ENCODE measurements at regions not wholly inside any gene's neighbourhood (a gene's known extent, or its start where the extent isn't known, plus 50 kb on each side); places are given as distances from the start of the nearest gene placed in this dataset.
A peak's percentile ranks its signal among the peaks of the same experiment; 100 is the strongest.

DNA sequence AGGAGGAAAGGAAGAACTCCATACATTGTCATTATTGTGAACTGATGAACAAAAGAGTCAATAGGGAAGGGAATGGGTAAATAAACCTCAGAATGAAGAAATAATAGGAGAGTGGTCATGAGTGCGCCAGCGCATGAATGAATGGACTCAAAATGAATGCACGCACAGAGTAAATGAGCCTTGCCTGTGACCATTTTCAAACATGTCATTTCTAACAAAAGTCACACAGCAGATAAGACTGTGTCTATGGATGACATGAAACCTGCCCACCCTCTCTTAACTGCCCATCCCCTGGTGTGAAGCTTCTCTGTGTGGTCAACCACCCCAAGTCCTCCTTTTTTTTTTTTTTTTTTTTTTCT is 121.1 kb upstream of the TEX51 start:
- Mint-ChIP-seq H3K36me3 (ENCODE audit: low read depth) (no peaks in the 10 kb centered on the region), H3K4me1 (peaks cover 19% of the 10 kb centered on the region), H3K9me3 (no peaks in the 10 kb centered on the region), H3K4me3 (peak overlapping the region; percentile 71), H3K27me3 (ENCODE audit: insufficient read depth) (peaks cover 40% of the 10 kb centered on the region), H3K27ac (no peak overlapping the region)
- Histone ChIP-seq H3K27ac (ENCODE audit: low read depth, low read length) (no peak overlapping the region), H3K9ac (ENCODE audit: extremely low read depth, low read length, poor library complexity, severe bottlenecking) (no peak overlapping the region), H3K4me1 (ENCODE audit: control insufficient read depth, insufficient read depth, low read length) (peaks cover 10% of the 10 kb centered on the region), H3K9me3 (ENCODE audit: control insufficient read depth, low read length) (no peaks in the 10 kb centered on the region), H3K27me3 (ENCODE audit: control insufficient read depth, insufficient read depth, low read length, poor library complexity, severe bottlenecking) (peaks cover 20% of the 10 kb centered on the region), H3K36me3 (ENCODE audit: control insufficient read depth, insufficient read depth, low read length) (no peaks in the 10 kb centered on the region), H3K4me3 (ENCODE audit: low read length) (peak overlapping the region; percentile 91)
- WGBS, 2 experiments (ENCODE audit: insufficient coverage in 1 of 2, insufficient read length in 1 of 2), result 32 to 43% methylated on average over 2 to 3 of the region's 3 CpGs
- no peak for TF ChIP-seq CTCF (conservative IDR thresholded peaks at IDR 0.05)
- DNase-seq, result no peak

DNA sequence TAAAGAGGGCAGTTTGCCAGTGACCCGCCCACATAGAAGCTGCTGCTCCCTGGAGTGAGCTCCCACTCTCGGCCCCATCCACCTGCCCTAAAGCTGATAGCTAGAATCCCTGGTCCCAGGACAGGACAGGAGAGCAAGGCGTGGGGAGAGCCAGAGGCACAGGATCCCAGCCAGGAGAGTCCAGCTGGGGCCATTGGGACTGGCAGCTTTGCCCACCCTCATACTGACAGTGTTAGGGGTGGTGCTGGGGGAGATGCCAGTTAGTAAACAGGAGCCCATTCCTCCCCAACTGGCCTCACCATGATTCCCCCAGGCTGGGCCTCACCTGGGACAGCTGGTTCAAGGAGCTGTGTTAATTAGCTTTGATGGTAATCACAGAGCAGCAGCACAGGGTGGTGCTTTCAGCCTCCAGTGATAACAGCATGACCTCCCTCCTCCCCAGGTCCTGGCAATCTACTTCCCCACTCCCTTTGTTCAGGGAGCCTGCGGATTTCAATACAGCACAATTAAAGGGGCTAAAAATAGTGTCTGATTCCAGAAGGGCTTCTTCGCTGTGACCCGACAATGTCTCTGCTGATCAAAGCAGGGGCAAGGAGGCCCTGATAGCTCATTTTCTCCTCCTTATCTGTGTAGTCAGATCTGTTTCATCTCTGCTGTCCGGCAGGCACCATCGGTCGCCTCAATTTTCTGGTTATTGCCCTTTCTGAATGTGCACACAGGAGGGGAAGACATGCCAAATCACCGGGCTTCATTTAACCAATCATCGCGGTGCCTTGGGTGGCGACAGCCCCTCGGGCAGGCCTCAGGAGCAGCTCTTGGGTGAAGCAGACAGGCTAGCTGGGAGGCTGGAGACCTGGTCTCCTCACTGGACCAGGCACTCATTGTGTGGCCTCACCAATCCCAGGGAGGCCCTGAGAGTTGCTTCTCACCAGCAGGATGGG is 119.9 kb upstream of the TEX51 start:
- WGBS, 2 experiments (ENCODE audit: insufficient coverage in 1 of 2, insufficient read length in 1 of 2), result 75 to 80% methylated on average over 11 to 14 of the region's 14 CpGs
- Mint-ChIP-seq H3K36me3 (ENCODE audit: low read depth) (no peaks in the 10 kb centered on the region), H3K4me3 (no peak overlapping the region), H3K27ac (peak overlapping the region; percentile 75), H3K9me3 (no peaks in the 10 kb centered on the region), H3K4me1 (peaks cover 19% of the 10 kb centered on the region), H3K27me3 (ENCODE audit: insufficient read depth) (peaks cover 33% of the 10 kb centered on the region)
- TF ChIP-seq CTCF (conservative IDR thresholded peaks at IDR 0.05), result no peak
- Histone ChIP-seq H3K4me3 (ENCODE audit: low read length) (no peak overlapping the region), H3K36me3 (ENCODE audit: control insufficient read depth, insufficient read depth, low read length) (no peaks in the 10 kb centered on the region), H3K27me3 (ENCODE audit: control insufficient read depth, insufficient read depth, low read length, poor library complexity, severe bottlenecking) (peaks cover 20% of the 10 kb centered on the region), H3K4me1 (ENCODE audit: control insufficient read depth, insufficient read depth, low read length) (peaks cover 10% of the 10 kb centered on the region), H3K27ac (ENCODE audit: low read depth, low read length) (peak overlapping the region; percentile 70), H3K9ac (ENCODE audit: extremely low read depth, low read length, poor library complexity, severe bottlenecking) (no peak overlapping the region), H3K9me3 (ENCODE audit: control insufficient read depth, low read length) (no peaks in the 10 kb centered on the region)
- DNase-seq, result peak; percentile 66

DNA sequence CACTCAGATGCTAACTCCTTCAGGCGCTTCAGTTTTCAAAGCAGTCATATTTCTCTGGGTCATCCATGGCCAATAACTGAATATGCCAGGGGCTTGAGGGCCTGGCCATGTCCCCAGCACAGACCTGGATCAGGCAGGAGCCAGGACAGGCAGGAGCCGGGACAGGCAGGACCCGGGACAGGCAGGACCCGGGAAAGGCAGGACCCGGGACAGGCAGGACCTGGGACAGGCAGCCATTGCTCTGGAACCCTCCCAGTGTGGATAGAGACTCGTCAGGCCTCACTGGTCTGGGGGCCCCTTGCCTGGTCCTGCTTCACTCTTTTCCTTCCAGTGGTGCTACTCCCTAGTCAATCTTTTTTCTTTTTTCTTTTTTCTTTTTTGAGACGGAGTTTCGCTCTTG is 117.5 kb upstream of the TEX51 start:
- peaks cover 10% of the 10 kb centered on the region for H3K4me1 ChIP-seq (ENCODE audit: control insufficient read depth, insufficient read depth, low read length)
- 83 to 90% methylated on average over 6 to 8 of the region's 8 CpGs for WGBS, 2 experiments (ENCODE audit: insufficient coverage in 1 of 2, insufficient read length in 1 of 2)
- TF ChIP-seq CTCF (conservative IDR thresholded peaks at IDR 0.05), result no peak
- Mint-ChIP-seq H3K27ac (no peak overlapping the region), H3K4me1 (peaks cover 19% of the 10 kb centered on the region), H3K27me3 (ENCODE audit: insufficient read depth) (peaks cover 11% of the 10 kb centered on the region), H3K36me3 (ENCODE audit: low read depth) (no peaks in the 10 kb centered on the region), H3K9me3 (no peaks in the 10 kb centered on the region), H3K4me3 (no peak overlapping the region)
- H3K9me3 ChIP-seq (ENCODE audit: control insufficient read depth, low read length), result no peaks in the 10 kb centered on the region
- H3K9ac ChIP-seq (ENCODE audit: extremely low read depth, low read length, poor library complexity, severe bottlenecking), result no peak overlapping the region
- no peak overlapping the region for H3K4me3 ChIP-seq (ENCODE audit: low read length)
- H3K27me3 ChIP-seq (ENCODE audit: control insufficient read depth, insufficient read depth, low read length, poor library complexity, severe bottlenecking), result peaks cover 1% of the 10 kb centered on the region
- no peak overlapping the region for H3K27ac ChIP-seq (ENCODE audit: low read depth, low read length)
- DNase-seq, result no peak
- H3K36me3 ChIP-seq (ENCODE audit: control insufficient read depth, insufficient read depth, low read length), result no peaks in the 10 kb centered on the region

Measured in endodermal cell (in vitro differentiated cells).